GM12872 (cell line): ENCODE measurements at regions not wholly inside any gene's neighbourhood (a gene's known extent, or its start where the extent isn't known, plus 50 kb on each side); places are given as distances from the start of the nearest gene placed in this dataset.
A peak's percentile ranks its signal among the peaks of the same experiment; 100 is the strongest.

Source experiments
- CTCF ChIP-seq: IDR thresholded peaks from 3 replicates; pipeline ENCODE4 v1.5.1; 2011; ENCODE audit warnings: low read depth, mild to moderate bottlenecking, low read length, moderate library complexity; ENCODE audit not compliant: insufficient read depth

DNA sequence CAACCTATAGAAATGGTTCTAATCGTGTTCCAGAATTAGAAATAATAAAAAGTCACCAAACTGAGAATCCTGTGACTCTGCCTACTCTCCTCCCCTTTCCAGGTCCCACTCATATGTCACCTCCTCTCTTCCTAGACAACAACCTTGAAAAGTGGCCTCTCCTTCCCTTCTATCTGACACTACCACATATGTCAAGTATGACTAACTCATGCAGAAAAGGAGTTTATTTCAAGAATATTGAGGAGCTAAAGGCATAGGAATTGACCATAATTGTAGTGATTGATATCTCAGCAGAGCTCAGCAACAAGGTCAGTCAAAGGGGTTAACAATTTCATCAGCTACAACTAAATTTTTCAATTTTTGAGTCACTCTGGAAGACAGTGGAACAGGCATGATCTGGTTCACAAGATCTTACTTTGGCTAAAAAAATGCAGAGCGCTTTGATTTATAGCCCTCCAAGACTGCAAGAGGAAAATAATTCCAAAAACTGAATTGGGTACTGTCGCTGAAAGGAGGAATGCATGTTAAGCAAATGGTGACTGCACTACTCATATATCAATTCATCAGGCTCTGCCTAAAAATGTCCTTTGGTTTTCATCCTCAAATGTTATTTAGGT is 160.6 kb upstream of the ARHGEF26 start:
- TF ChIP-seq CTCF = no peak

DNA sequence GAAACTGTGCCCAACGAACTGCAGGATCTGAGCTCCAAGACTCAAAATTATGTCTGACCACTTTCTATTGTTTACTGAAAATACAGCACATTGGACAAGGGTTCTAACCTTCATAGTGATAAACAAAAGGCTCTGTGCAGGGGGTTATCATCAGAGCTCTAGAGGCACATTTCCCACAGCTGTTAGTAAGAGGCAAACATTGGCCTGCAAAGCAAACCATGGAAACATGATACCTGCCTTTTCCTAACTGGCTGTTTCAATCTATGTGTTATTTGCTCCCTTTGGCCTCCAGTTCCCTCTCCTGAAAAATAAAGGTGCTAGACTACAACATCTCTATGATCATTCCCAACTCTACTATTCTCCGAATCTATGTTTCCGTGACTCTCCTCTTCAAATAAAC is 159.7 kb upstream of the ARHGEF26 start:
- no peak for TF ChIP-seq CTCF

GRCh38 chr3:153963012-153963411 is 158.2 kb upstream of the ARHGEF26 start:
- no peak for TF ChIP-seq CTCF

DNA sequence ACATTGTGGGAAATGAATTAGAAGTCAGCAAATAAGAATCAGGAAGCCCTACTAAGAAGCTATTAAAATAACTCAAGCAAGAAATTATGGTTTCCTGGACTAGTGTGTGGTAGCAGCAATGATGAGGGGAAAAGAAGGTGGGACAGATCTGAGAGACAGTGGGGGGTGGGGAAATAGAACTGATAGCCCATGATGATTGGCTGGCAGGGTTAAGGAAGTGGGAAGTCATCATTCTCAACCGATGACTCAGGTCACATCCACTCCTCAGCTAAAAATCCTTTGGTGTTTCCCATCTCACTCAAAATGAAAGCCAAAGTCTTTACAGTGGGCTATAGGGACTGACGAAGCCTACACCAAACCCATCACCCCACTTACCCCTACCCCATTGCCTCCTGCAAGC is 153.9 kb upstream of the ARHGEF26 start:
- no peak for TF ChIP-seq CTCF

DNA sequence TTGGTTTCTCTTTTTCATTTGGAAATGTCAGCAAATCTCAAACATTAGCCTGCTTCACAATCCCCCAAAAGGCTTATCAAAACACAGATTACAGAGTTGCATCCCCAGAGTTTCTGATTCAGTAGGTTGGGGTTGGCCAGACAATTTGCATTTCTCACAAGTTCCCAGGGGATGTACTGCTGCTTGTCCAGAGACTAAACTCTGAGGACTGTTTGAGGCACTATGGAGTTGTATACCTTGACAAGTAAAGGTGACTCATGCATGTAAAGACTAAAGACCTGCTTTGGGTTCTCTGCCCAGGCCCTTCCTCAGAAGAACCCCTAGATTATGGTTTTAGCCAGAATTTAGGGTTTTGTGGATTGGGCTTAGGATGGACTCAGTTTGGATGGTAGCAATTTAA is 151.1 kb upstream of the ARHGEF26 start:
- no peak for TF ChIP-seq CTCF

DNA sequence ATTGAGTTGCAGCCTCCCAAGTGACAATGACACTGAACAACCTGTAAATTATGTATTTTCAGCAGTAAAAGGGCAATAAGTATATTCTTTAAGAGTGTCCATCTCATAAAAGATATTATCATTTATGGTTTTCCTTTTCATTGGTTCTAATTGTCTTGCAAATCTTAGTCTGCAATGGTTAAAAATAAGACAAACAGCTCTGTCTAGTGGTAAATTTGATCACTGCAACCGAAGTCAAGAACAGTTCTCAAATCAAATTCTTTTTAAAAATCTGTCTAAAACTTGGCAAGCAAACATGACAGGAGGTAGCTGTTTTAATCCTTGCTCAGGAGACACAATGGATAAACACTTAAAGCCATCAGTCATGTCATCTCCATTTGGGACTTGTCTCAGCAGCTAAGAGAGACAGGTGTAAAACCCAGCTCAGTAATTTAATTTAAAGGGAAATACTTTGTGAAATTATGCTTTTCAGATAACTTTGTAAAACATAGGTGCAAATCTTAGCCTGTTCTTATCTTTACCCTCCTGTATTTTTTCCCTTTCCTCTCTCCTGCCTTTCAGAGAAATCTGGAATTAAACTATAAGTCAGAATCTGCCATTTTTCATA is 150.3 kb upstream of the ARHGEF26 start:
- TF ChIP-seq CTCF = peak; percentile 71

- TF ChIP-seq CTCF = no peak
Observed at GRCh38 chr3:153972862-153973261, 148.3 kb upstream of the ARHGEF26 start.
